Fibroblast of the aortic adventitia (primary cell): ENCODE measurements at regions not wholly inside any gene's neighbourhood (a gene's known extent, or its start where the extent isn't known, plus 50 kb on each side); places are given as distances from the start of the nearest gene placed in this dataset.

ENCODE experiments used
- DNase-seq: peaks from one replicate; pipeline ENCODE4 v3.0.0-alpha.2; 2010; ENCODE audit warnings: low read depth
- H3K4me3 ChIP-seq: 2 replicates; pipeline ENCODE4 v1.5.1; 2011; ENCODE audit warnings: low read depth, mild to moderate bottlenecking, control low read depth, low read length, moderate library complexity
- TF ChIP-seq, protein P1 (sequence below): IDR thresholded peaks from 2 replicates; pipeline ENCODE4 v1.5.1; 2011; ENCODE audit warnings: mild to moderate bottlenecking, low read length, control low read depth, inconsistent platforms; ENCODE audit not compliant: insufficient read depth

DNA sequence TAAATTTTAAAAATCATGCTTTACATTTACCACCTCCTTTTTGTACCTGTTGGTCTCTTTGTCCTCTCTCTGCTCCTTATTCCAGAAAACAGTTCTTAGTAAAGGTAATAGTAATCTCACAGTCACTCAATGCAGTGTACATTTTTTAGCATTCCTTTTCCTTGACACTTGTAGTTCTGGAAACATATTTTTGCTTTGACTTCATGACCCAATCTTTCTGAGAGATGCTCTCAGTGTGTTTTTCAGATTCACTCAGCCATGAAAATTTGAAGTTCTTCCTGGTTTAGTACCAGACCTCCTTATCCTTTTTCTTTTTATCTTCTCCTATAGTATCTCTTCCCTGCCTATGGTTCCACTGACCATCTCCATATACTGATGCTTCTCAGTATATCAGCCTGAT is 747.5 kb upstream of the ZEB2 start:
- no peak for DNase-seq
- TF ChIP-seq, protein P1, sequence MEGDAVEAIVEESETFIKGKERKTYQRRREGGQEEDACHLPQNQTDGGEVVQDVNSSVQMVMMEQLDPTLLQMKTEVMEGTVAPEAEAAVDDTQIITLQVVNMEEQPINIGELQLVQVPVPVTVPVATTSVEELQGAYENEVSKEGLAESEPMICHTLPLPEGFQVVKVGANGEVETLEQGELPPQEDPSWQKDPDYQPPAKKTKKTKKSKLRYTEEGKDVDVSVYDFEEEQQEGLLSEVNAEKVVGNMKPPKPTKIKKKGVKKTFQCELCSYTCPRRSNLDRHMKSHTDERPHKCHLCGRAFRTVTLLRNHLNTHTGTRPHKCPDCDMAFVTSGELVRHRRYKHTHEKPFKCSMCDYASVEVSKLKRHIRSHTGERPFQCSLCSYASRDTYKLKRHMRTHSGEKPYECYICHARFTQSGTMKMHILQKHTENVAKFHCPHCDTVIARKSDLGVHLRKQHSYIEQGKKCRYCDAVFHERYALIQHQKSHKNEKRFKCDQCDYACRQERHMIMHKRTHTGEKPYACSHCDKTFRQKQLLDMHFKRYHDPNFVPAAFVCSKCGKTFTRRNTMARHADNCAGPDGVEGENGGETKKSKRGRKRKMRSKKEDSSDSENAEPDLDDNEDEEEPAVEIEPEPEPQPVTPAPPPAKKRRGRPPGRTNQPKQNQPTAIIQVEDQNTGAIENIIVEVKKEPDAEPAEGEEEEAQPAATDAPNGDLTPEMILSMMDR = no peak

DNA sequence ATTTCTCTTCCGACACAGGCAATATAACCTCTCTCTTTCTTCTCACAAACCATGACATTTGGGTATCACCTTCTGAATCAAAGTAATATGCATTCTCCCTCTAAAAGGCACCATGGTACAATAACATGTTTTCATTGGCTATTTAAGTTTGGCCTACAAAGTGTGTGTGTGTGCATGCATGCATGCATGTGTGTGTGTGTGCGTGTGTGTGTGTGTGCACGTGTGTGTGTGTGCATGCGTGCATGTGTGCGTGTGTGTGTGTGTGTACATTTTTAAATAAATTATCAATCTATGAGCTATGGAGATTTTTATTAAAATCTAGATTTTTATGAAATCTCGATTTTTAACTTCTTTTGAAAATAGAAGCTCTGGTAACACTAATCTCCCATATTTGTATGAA is 745.3 kb upstream of the ZEB2 start:
- TF ChIP-seq, protein P1 = no peak
- DNase-seq = no peak
- H3K4me3 ChIP-seq = no peak overlapping the region

More for the DNA sequence above, 747.5 kb upstream of the ZEB2 start:
- no peak overlapping the region for H3K4me3 ChIP-seq

DNA sequence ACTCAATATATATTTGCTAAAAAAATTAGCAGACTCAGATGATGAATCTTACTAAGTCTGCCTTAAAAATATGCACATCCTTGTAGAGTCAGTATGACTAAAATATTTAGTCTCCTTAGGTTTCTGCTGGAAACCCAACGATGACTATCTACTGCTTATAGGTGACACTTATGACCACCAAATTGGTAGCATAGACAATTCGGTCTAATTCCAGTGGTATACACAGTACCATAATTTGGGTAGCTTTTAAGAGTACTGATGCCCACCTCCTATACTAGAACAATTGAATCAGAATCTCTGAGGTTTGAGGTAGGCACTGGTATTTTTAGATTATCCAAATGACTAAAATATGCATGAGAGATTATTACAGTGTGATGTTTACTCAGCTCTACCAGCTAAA is 740.8 kb upstream of the ZEB2 start:
- no peak for DNase-seq
- TF ChIP-seq, protein P1 = no peak
- H3K4me3 ChIP-seq = no peak overlapping the region

DNA sequence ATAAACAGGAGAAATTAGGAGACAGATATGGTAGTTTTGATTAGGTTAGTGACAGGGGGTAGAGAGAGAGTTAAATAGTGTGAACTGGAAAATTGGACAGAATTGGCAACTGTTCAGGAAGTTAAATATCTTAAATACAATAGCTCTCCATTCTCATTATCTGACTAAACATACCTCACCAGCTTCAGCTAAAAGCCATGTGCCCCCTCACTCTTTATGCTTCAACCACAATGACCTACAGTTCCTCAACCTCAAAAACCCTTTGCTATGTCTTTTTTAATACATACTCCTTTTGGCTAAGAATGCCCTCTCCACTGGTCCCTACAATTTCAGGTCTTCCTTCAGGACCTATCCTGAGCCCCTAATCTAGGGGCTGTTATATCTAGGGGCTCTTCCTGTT is 740.2 kb upstream of the ZEB2 start:
- DNase-seq = no peak
- TF ChIP-seq, protein P1 = no peak
- H3K4me3 ChIP-seq = no peak overlapping the region

DNA sequence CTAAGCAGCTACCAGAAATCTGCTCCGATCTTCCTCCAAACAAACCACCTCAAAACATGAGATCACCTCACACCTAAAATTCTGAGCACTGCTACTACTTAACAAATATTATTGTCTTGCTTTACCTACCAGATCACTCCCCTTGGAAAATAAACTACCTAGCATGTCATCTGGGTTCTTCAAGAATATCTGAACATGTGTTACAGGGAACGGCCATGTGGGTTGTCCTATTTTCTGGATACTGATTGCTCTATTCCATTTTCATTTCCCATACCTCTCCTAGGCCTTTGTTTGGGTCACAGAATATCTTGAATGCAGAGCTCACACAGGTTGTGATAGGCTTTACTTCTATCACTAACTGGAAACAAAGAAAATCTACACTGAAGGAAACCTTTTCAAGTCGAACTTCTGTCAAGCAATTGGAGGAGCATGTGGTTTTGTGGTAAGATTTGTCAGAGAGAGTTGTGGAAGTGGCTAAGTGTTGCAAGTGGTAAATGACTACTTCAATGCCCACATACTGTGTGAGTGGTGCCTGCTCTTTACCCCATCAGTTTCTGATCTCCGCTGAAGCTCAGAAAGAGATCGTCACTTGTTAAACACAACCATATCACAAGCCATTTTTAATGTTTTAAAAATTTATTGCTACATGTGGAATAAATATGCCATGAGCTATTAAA is 739.1 kb upstream of the ZEB2 start:
- no peak for DNase-seq
- H3K4me3 ChIP-seq = no peak overlapping the region

DNA sequence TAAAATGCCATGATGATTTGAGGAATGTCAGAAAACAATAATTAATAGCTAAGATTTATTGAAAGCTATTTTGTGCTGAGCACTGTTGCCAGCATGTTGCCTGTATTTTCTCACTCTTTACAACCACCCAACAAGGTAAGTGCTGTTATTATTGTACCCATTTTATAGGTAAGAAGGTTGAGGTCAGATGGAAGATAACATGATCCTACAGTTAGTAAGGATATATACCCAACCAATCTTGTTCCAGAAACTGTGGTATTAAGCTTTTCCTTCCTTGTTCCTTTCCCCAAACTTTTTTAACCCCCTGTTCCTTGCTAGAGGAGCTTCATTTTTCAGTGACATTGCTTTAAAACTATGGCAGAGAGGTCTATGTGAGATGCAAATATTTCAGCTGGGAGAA is 738.0 kb upstream of the ZEB2 start:
- no peak for DNase-seq
- H3K4me3 ChIP-seq = no peak overlapping the region
- TF ChIP-seq, protein P1 = no peak

More for the DNA sequence above, 739.1 kb upstream of the ZEB2 start:
- TF ChIP-seq, protein P1 = no peak

DNA sequence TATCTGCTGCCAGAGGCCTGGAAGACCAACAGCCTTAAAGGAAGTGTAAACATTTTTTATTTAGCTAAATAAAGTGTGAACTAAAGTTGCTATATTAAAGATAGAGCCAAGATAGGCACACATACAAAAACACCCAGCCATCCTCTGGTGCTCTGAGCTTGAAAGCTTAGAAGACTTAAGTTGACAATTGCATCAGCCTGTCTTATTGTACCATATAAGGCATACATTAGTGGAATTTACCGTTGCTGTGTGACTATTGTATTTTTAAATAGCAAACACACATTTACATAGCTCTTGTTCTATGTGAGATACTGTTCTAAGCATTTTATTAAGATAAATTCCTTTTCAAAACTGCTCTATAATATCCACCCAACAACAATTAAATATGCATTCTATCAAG is 736.6 kb upstream of the ZEB2 start:
- DNase-seq = peak; percentile 1
- H3K4me3 ChIP-seq = no peak overlapping the region
- TF ChIP-seq, protein P1 = no peak
